DOHH2 (cell line): ENCODE measurements at regions not wholly inside any gene's neighbourhood (a gene's known extent, or its start where the extent isn't known, plus 50 kb on each side); places are given as distances from the start of the nearest gene placed in this dataset.

Experiments used
- H3F3A ChIP-seq: fragments of 200-600 bp; sonication (generic), shearing (Covaris generic); 2 replicates; pipeline ENCODE4 v1.6.0; 2016; ENCODE audit warnings: antibody characterized with exemption, mild to moderate bottlenecking; ENCODE audit not compliant: control insufficient read depth, insufficient read depth
- H3K27ac ChIP-seq: fragments of 200-600 bp; sonication (generic); 2 replicates; pipeline ENCODE4 v1.5.1; 2014; ENCODE audit warnings: low read depth, mild to moderate bottlenecking, low read length, moderate library complexity
- H3K27me3 ChIP-seq: fragments of 200-600 bp; sonication (generic); 2 replicates; pipeline ENCODE4 v1.6.1; 2014; ENCODE audit warnings: mild to moderate bottlenecking, low read length, mixed read lengths; ENCODE audit not compliant: control insufficient read depth
- H3K36me3 ChIP-seq: fragments of 200-600 bp; sonication (generic); 2 replicates; pipeline ENCODE4 v1.6.1; 2014; ENCODE audit warnings: mild to moderate bottlenecking, low read length, moderate library complexity, mixed read lengths; ENCODE audit not compliant: control insufficient read depth
- H3K4me1 ChIP-seq: fragments of 200-600 bp; sonication (generic); 2 replicates; pipeline ENCODE4 v1.6.1; 2014; ENCODE audit warnings: mild to moderate bottlenecking, low read length, mixed read lengths; ENCODE audit not compliant: control insufficient read depth
- H3K4me2 ChIP-seq: fragments of 200-600 bp; sonication (generic); 2 replicates; pipeline ENCODE4 v1.6.0; 2014; ENCODE audit warnings: mild to moderate bottlenecking, low read length, moderate library complexity
- H3K4me3 ChIP-seq: fragments of 200-600 bp; sonication (generic); 2 replicates; pipeline ENCODE4 v1.5.1; 2014; ENCODE audit warnings: mild to moderate bottlenecking, low read length, mixed read lengths
- H3K79me2 ChIP-seq: fragments of 200-600 bp; sonication (generic); 2 replicates; pipeline ENCODE4 v1.6.1; 2014; ENCODE audit warnings: mild to moderate bottlenecking, low read length, mixed read lengths; ENCODE audit not compliant: control insufficient read depth
- H3K9me2 ChIP-seq: fragments of 200-600 bp; sonication (generic); replicated peaks from 2 replicates; pipeline ENCODE4 v1.6.1; 2014; ENCODE audit warnings: mild to moderate bottlenecking, low read length, mixed read lengths; ENCODE audit not compliant: control insufficient read depth
- H3K9me3 ChIP-seq: fragments of 200-600 bp; sonication (generic); 2 replicates; pipeline ENCODE4 v1.6.1; 2014; ENCODE audit warnings: antibody characterized with exemption, low read length, mixed read lengths; ENCODE audit not compliant: control insufficient read depth, insufficient read depth
- H4K20me1 ChIP-seq: fragments of 200-600 bp; sonication (generic); 2 replicates; pipeline ENCODE4 v1.6.0; 2014; ENCODE audit warnings: low read depth, mild to moderate bottlenecking, antibody characterized with exemption, low read length, moderate library complexity; ENCODE audit not compliant: control insufficient read depth, insufficient read depth
- CTCF ChIP-seq: fragments of 200-600 bp; sonication (generic); IDR thresholded peaks from one replicate; pipeline ENCODE4 v1.5.1; 2014; ENCODE audit warnings: antibody characterized with exemption, mild to moderate bottlenecking, low read depth, low read length; ENCODE audit not compliant: poor library complexity, severe bottlenecking
- EZH2phosphoT487 ChIP-seq: fragments of 200-600 bp; sonication (generic); IDR thresholded peaks from 2 replicates; pipeline ENCODE4 v1.6.1; 2017; ENCODE audit warnings: borderline replicate concordance, mild to moderate bottlenecking, antibody characterized with exemption, low read length, moderate library complexity, mixed read lengths

DNA sequence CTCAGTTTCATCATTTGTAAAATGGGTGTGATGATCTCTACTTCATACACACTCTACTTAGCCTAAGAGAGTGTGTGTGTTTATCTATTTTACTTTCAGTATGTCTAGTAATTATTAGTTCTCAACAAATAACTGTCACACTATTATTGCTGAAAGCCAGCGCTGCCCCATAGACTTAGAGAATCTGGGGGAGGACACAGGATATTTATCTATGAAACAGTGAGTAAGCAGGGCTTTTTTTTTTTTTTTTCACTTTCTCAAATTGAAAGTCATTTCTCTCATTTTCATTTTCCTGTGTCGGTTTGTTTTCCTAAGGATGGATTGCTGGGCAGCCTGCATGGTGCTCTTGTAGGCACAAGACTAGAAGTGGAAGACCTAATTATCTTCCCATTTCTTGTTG lies 248.4 kb upstream of the RPS23 start:
- no peaks in the 10 kb centered on the region for H3K9me2 ChIP-seq
- no peaks in the 10 kb centered on the region for H3K79me2 ChIP-seq
- no peaks in the 10 kb centered on the region for H3K36me3 ChIP-seq
- H3K4me2 ChIP-seq: no peak overlapping the region
- no peaks in the 10 kb centered on the region for H3K27me3 ChIP-seq
- H3K4me1 ChIP-seq: no peaks in the 10 kb centered on the region
- H3K9me3 ChIP-seq: no peaks in the 10 kb centered on the region
- no peaks in the 10 kb centered on the region for H4K20me1 ChIP-seq
- H3F3A ChIP-seq: no peaks in the 10 kb centered on the region
- no peak overlapping the region for H3K4me3 ChIP-seq
- TF ChIP-seq CTCF: no peak
- no peak for TF ChIP-seq EZH2phosphoT487
- no peak overlapping the region for H3K27ac ChIP-seq

DNA sequence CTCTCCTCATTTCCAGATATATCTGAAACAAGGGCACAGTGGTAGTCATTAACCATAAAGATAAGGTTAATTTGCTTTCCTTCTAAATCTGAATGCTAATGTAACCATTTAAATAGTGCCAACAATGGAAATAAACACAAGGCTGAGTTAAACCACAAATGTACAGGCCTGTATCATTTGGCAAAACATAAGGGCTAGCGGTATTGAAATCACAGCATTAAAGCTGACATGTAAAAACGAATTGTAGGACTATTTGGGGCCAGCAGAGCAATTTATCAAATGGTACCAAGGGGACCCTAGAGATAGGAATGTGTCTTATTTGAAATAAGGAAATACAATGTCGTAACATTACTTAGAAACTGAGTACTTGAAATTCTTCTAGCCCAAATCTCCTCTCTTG lies 247.5 kb upstream of the RPS23 start:
- Histone ChIP-seq H3K27ac (no peak overlapping the region), H4K20me1 (no peaks in the 10 kb centered on the region), H3F3A (no peaks in the 10 kb centered on the region), H3K4me1 (no peaks in the 10 kb centered on the region), H3K9me2 (no peaks in the 10 kb centered on the region), H3K79me2 (no peaks in the 10 kb centered on the region), H3K27me3 (no peaks in the 10 kb centered on the region), H3K9me3 (no peaks in the 10 kb centered on the region), H3K4me3 (no peak overlapping the region), H3K4me2 (no peak overlapping the region), H3K36me3 (no peaks in the 10 kb centered on the region)
- TF ChIP-seq EZH2phosphoT487 (no peak), CTCF (no peak)

DNA sequence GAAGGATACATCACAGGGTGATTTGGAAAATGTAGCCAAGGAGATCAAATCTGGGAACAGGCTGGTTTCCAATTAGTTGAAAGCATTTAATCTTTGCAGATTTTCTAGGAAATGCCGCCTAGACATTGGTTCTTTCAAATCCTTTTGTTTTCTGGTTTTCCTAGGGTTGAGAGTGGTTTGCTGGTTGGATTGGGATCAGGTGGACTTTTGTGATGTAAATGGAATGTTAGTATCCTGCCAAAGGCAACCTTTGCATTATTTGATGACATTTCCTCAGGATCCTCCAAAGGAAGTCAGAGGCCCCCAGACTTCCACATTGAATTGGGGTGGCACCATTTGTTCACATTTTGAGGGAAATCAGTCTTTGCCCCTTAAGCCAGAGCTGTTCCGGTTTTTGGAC lies 245.5 kb upstream of the RPS23 start:
- TF ChIP-seq EZH2phosphoT487 (no peak), CTCF (no peak)
- no peaks in the 10 kb centered on the region for H3K9me3 ChIP-seq

GRCh38 chr5:82522897-82523296 lies 244.7 kb upstream of the RPS23 start:
- TF ChIP-seq EZH2phosphoT487: no peak
- TF ChIP-seq CTCF: no peak
- Histone ChIP-seq H3K4me3 (no peak overlapping the region), H3K27me3 (no peaks in the 10 kb centered on the region), H3K27ac (no peak overlapping the region), H3K9me2 (no peaks in the 10 kb centered on the region), H3F3A (no peaks in the 10 kb centered on the region), H3K4me1 (no peaks in the 10 kb centered on the region), H3K4me2 (no peak overlapping the region), H3K36me3 (no peaks in the 10 kb centered on the region), H4K20me1 (no peaks in the 10 kb centered on the region), H3K9me3 (no peaks in the 10 kb centered on the region), H3K79me2 (no peaks in the 10 kb centered on the region)

More for the DNA sequence above, 245.5 kb upstream of the RPS23 start:
- no peaks in the 10 kb centered on the region for H3K9me2 ChIP-seq
- H3K4me1 ChIP-seq: no peaks in the 10 kb centered on the region
- H3K27ac ChIP-seq: no peak overlapping the region
- H3K79me2 ChIP-seq: no peaks in the 10 kb centered on the region
- no peaks in the 10 kb centered on the region for H4K20me1 ChIP-seq
- no peaks in the 10 kb centered on the region for H3K27me3 ChIP-seq
- no peak overlapping the region for H3K4me3 ChIP-seq
- no peaks in the 10 kb centered on the region for H3F3A ChIP-seq
- H3K36me3 ChIP-seq: no peaks in the 10 kb centered on the region
- no peak overlapping the region for H3K4me2 ChIP-seq
